ENCODE measurements at regions not wholly inside any gene's neighbourhood (a gene's known extent, or its start where the extent isn't known, plus 50 kb on each side); places are given as distances from the start of the nearest gene placed in this dataset.

GRCh38 chr6:50124572-50124971 lies 74.8 kb upstream of the DEFB112 start:
- WGBS (ENCODE audit: low lambda C conversion rate), result 22% methylated on average over 2 of the region's 2 CpGs
- H3K9ac ChIP-seq, result no peak overlapping the region
- H2AFZ ChIP-seq (ENCODE audit: low read depth), result no peak overlapping the region
- H3K9me2 ChIP-seq, result no peaks in the 10 kb centered on the region
- POLR2A ChIA-PET, result no interaction called here
- no peak overlapping the region for H3K27ac ChIP-seq (ENCODE audit: low read depth in 2 of 2, low read length in 1 of 2)
- CTCF ChIA-PET, result interaction anchor here (1.3 kb wide), 1 partner anchor 20 kb away, joined by 4 read pairs; no protein-coding TSS in a partner anchor
- no peak for DNase-seq
- H3K27me3 ChIP-seq (ENCODE audit: insufficient read depth), result no peaks in the 10 kb centered on the region
- H3K79me2 ChIP-seq (ENCODE audit: insufficient read depth), result no peaks in the 10 kb centered on the region
- H3K4me3 ChIP-seq (ENCODE audit: low read depth in 2 of 2, low read length in 1 of 2), result no peak overlapping the region
- no peaks in the 10 kb centered on the region for H4K20me1 ChIP-seq (ENCODE audit: insufficient read depth)
- TF ChIP-seq GABPA (IDR thresholded peaks at IDR 0.05; ENCODE audit: low read depth), result no peak
- no peak for TF ChIP-seq NRF1 (IDR thresholded peaks at IDR 0.05; ENCODE audit: low read depth, low read length)
- TF ChIP-seq FOXJ3 (CRISPR knock-in tag; IDR thresholded peaks at IDR 0.05), result no peak
- TF ChIP-seq ELF1 (IDR thresholded peaks at IDR 0.05), result no peak
- no peak for TF ChIP-seq RAD21 (IDR thresholded peaks at IDR 0.05; ENCODE audit: low read length)
- TF ChIP-seq EP300 (IDR thresholded peaks at IDR 0.05; ENCODE audit: borderline replicate concordance in 1 of 2, low read depth in 1 of 2, low read length in 1 of 2), result no peak
- TF ChIP-seq, protein P1, sequence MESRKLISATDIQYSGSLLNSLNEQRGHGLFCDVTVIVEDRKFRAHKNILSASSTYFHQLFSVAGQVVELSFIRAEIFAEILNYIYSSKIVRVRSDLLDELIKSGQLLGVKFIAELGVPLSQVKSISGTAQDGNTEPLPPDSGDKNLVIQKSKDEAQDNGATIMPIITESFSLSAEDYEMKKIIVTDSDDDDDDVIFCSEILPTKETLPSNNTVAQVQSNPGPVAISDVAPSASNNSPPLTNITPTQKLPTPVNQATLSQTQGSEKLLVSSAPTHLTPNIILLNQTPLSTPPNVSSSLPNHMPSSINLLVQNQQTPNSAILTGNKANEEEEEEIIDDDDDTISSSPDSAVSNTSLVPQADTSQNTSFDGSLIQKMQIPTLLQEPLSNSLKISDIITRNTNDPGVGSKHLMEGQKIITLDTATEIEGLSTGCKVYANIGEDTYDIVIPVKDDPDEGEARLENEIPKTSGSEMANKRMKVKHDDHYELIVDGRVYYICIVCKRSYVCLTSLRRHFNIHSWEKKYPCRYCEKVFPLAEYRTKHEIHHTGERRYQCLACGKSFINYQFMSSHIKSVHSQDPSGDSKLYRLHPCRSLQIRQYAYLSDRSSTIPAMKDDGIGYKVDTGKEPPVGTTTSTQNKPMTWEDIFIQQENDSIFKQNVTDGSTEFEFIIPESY (IDR thresholded peaks at IDR 0.05; ENCODE audit: borderline replicate concordance, low read depth), result no peak
- TF ChIP-seq, protein P2, sequence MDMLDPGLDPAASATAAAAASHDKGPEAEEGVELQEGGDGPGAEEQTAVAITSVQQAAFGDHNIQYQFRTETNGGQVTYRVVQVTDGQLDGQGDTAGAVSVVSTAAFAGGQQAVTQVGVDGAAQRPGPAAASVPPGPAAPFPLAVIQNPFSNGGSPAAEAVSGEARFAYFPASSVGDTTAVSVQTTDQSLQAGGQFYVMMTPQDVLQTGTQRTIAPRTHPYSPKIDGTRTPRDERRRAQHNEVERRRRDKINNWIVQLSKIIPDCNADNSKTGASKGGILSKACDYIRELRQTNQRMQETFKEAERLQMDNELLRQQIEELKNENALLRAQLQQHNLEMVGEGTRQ (IDR thresholded peaks at IDR 0.05; ENCODE audit: borderline replicate concordance, low read depth, low read length), result no peak
- TF ChIP-seq, protein P3, sequence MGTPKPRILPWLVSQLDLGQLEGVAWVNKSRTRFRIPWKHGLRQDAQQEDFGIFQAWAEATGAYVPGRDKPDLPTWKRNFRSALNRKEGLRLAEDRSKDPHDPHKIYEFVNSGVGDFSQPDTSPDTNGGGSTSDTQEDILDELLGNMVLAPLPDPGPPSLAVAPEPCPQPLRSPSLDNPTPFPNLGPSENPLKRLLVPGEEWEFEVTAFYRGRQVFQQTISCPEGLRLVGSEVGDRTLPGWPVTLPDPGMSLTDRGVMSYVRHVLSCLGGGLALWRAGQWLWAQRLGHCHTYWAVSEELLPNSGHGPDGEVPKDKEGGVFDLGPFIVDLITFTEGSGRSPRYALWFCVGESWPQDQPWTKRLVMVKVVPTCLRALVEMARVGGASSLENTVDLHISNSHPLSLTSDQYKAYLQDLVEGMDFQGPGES (IDR thresholded peaks at IDR 0.05; ENCODE audit: low read depth, low read length), result no peak
- no peak for TF ChIP-seq TEAD4 (IDR thresholded peaks at IDR 0.05; ENCODE audit: borderline replicate concordance, insufficient read depth)
- no peak for TF ChIP-seq CTCF (IDR thresholded peaks at IDR 0.05)
- H3K4me1 ChIP-seq (ENCODE audit: control insufficient read depth in 1 of 2, insufficient read depth in 2 of 2, low read depth in 1 of 2, low read length in 1 of 2), result no peaks in the 10 kb centered on the region
- H3K9me3 ChIP-seq, result no peaks in the 10 kb centered on the region
- H3K36me3 ChIP-seq (replicated peaks in 1 of 2; ENCODE audit: control insufficient read depth in 1 of 2, insufficient read depth in 2 of 2, low read length in 1 of 2), result no peaks in the 10 kb centered on the region
- no peak overlapping the region for H3K4me2 ChIP-seq
- H3F3A ChIP-seq (replicated peaks; ENCODE audit: insufficient read depth), result no peaks in the 10 kb centered on the region
